DND-41 (cell line): ENCODE measurements at regions not wholly inside any gene's neighbourhood (a gene's known extent, or its start where the extent isn't known, plus 50 kb on each side); places are given as distances from the start of the nearest gene placed in this dataset.

ENCODE experiments used
- CTCF ChIP-seq: IDR thresholded peaks from 2 replicates; pipeline ENCODE4 v1.5.1; 2012; ENCODE audit warnings: borderline replicate concordance, low read length, moderate library complexity, mild to moderate bottlenecking; ENCODE audit not compliant: poor library complexity, severe bottlenecking; ENCODE audit errors: extremely low read depth
- EZH2 ChIP-seq: IDR thresholded peaks from 3 replicates; pipeline ENCODE4 v1.6.1; 2012; ENCODE audit warnings: borderline replicate concordance, low read depth, mild to moderate bottlenecking, moderate library complexity, low read length, inconsistent platforms; ENCODE audit not compliant: severe bottlenecking

GRCh38 chr17:45677770-45678169, 106.3 kb upstream of the CRHR1 start:
- TF ChIP-seq CTCF (no peak), EZH2 (no peak)
